ENCODE measurements at regions not wholly inside any gene's neighbourhood (a gene's known extent, or its start where the extent isn't known, plus 50 kb on each side); places are given as distances from the start of the nearest gene placed in this dataset.

- DNase-seq (ENCODE audit: low read depth in 3 of 3), result no peak
Observed at GRCh38 chr12:34344851-34345522, 322.7 kb downstream of the ALG10 start.

- DNase-seq (ENCODE audit: low read depth in 3 of 3), result no peak
Observed at GRCh38 chr12:34345801-34346200, 323.5 kb downstream of the ALG10 start.

DNA sequence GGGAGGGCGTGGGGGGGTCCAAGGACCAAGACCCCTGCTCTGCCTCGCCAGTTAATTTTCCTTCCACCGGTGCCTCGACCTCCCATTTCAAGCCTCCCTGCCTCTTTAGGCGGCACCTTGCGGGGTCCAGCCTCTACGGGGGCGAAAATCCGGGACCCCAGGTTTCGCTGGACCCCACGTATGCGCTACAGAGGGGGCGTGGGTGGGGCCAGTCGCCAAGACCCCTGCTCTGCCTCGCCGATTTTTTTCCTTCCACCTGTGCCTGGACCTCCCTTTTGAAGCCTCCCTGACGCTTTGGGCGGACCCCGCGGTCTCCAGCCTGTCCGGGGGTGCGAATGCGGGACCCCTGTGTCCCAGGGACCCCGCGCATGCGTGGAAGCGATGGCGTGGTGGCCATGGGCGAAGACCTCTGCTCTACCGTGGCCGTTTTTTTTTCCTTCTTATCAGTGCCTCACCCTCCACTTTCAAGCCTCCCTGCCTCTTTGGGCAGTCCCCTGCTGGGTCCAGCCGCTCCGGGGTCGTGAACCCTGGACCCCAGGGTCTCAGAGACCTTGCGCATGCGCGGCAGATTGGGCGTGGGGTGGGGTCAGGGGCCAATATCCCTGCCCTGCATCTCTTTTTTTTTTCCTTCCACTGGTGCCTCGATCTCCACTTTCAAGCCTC, 324.2 kb downstream of the ALG10 start:
- DNase-seq (ENCODE audit: low read depth in 3 of 3), result no peak

DNA sequence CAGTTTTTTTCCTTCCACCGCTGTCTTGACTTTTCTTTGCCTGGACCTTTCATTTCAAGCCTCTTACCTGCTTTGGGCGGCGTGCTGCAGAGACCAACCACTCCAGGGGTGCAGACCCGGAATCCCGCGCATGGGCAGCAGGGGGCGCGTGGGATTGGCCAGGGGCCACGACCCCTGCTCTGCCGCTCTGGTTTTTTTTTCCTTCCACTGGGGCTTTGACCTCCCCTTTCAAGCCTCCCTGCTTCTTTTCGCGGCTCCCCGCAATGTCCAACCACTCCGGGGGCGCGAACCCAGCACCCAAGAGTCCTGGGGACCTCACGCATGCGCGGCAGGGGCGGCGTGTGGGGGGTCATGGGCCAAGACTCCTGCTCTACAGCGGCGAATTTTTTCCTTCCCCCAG, 325.1 kb downstream of the ALG10 start:
- DNase-seq (ENCODE audit: low read depth in 3 of 3), result no peak

DNA sequence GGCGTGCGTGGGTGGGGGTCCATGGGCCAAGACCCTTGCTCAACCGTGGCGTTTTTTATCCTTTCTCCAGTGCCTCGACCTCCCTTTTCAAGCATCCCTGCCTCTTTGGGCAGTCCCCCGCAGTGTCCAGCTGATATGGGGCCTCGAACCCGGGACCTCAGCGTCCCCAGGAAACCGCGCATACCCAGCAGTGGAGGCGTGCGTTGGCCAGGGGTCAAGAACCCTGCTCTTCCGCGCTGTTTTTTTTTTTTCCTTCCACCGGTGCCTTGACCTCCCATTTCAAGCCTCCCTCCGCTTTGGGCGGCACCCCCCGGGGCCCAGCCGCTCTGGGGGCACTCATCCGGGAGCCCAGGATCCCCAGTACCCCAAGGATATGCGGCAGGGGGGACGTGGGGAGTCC, 325.8 kb downstream of the ALG10 start:
- no peak for DNase-seq (ENCODE audit: low read depth in 3 of 3)

DNA sequence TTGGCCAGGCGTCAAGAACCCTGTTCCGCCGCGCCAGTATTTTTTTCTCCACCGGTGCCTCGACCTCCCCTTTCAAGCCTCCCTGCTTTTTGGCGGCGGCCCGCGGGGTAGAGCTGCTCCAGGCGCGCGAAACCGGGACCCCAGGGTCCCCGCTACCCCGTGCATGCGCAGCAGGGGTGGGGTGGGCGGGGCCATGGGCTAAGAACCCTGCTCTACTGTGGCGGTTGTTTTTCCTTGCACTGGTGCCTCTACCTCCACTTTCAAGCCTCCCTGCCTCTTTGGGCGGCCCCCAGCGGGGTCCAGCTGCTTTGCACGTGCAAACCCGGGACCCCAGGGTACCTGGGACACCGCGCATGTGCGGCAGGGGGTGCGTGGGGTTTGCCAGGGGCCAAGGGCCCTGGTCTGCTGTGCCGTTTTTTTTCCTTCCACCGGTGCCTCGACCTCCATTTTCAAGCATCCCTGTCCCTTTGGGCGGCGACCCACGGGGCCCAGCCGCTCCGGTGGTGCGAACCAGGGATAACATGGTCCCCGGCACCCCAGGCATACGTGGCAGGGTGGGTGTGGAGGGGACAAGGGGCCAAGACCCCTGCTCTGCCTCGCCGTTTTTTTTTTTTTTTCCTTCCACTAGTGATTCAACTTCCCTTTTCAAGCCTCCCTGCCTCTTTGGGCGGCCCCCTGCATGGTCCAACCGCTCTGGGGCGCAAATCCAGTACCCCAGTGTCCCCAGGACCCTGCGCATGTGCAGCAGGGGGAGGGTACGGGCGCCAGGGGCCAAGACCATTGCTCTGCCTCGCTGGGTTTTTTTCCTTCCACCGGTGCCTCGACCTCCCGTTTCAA, 326.8 kb downstream of the ALG10 start:
- DNase-seq (ENCODE audit: low read depth in 3 of 3), result no peak

DNA sequence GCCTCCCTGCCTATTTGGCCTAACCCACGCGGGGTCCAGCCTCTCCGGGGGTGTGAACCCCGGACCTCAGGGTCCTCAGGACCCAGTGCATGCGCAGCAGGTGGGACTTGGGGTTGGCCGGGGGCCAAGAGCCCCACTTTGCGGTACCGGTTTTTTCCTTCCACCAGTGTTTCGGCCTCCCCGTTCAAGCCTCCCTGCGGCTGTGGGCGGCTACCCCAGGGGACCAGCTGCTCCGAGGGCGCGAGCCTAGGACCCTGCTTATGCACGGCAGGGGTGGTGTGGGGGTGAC, 327.3 kb downstream of the ALG10 start:
- DNase-seq (ENCODE audit: low read depth in 3 of 3), result no peak

- no peak for DNase-seq (ENCODE audit: low read depth in 3 of 3)
Observed at GRCh38 chr12:34350092-34351041, 328.1 kb downstream of the ALG10 start.

DNA sequence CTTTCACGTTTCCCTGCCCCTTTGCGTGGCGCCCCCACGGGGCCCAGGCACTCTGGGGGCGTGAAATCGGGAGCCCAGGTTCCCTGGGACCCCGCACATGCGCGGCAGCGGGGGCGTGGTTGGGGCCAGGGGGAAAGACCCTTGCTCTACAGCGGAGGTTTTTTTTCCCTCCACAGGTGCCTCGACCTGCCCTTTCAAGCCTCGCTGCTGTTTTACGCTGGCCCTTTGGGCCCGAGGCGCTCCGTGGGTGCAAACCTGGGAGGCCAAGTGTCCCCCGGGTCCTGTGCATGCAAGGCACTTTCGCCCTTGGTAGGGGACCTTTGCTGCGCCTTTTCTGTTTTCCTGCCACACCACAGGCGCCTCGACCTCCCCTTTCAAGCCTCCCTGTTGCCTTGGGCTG, 329.8 kb downstream of the ALG10 start:
- no peak for DNase-seq (ENCODE audit: low read depth in 3 of 3)

- DNase-seq (ENCODE audit: low read depth in 3 of 3), result no peak
Observed at GRCh38 chr12:34354239-34355200, 332.2 kb downstream of the ALG10 start.

- no peak for DNase-seq (ENCODE audit: low read depth in 3 of 3)
Observed at GRCh38 chr12:34356233-34356987, 334.1 kb downstream of the ALG10 start.

DNA sequence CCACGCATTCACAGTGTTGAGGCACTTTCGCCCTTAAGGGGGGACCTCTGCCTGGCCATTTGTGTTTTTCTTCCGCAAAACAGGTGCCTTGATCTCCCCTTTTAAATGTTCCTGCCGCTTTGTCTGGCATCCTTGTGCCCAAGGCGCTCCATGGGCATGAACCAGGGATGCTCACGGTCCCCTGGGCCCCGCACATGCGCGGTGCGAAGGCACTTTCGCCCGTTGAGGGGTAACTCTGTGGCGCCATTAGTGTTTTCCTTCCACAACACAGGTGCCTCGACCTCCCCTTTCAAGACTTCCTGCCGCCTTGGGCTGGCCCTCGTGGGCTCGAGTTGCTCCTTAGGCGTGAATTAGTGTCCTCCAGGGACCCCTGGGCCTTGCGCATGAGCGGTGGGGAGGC, 335.5 kb downstream of the ALG10 start:
- no peak for DNase-seq (ENCODE audit: low read depth in 3 of 3)

GRCh38 chr12:34358198-34358597, 335.9 kb downstream of the ALG10 start:
- DNase-seq (ENCODE audit: low read depth in 3 of 3), result no peak

DNA sequence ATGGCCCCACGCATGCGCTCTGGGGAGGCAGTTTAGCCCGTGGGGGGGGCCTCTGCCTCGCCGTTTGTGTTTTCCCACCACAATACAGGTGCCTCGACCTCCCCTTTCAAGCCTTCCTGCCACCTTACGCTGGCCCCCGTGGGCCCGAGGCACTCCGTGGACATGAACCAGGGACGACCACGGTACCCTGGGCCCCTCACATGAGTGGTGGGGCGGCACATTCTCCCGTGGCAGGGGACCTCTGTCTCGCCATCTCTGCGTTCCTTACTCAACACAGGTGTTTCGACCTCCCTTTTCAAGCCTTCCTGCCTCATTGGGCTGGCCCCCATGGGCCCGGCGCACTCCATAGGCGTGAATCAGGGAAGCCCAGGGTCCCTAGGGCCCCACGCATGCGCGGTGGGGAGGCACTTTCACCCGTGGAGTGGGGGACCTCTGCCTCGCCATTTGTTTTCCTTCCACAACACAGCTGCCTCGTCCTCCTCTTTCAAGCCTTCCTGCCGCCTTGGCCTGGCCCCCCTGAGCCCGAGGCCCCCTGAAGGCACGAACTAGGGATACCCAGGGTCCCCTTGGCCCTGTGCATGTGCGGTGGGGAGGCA, 339.5 kb downstream of the ALG10 start:
- no peak for DNase-seq (ENCODE audit: low read depth in 3 of 3)

DNA sequence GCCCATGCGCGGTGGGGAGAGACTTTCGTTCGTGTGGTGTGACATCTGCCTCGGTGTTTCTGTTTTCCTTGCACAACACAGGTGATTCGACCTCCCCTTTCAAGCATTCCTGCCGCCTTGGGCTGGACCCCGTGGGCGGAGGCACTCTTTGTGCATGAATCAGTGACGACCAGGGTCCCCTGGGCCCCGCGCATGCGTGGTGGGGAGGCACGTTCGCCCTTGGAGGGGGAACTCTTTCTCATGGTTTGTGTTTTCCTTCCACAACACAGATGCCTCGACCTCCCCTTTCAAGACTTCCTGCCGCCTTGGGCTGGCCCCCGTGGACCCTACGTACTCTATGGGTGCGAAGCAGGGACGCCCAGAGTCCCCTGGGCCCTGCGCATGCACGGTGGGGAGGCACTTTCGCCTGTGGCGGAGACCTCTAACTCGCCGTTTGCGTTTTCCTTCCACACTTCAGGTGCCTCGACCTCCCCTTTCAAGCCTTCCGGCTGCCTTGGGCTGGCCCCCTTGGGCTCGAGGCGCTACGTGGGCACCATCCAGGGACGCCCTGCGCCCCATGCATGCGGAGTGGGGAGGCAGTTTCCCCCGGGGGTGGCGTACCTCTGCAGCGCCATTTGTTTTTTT, 340.9 kb downstream of the ALG10 start:
- DNase-seq (ENCODE audit: low read depth in 3 of 3), result no peak

- no peak for DNase-seq (ENCODE audit: low read depth in 3 of 3)
Observed at GRCh38 chr12:34368079-34368478, 345.8 kb downstream of the ALG10 start.

- DNase-seq (ENCODE audit: low read depth in 3 of 3), result no peak
Observed at GRCh38 chr12:34371050-34371449, 348.8 kb downstream of the ALG10 start.

- no peak for DNase-seq (ENCODE audit: low read depth in 3 of 3)
Observed at GRCh38 chr12:34372003-34372402, 349.7 kb downstream of the ALG10 start.

DNA sequence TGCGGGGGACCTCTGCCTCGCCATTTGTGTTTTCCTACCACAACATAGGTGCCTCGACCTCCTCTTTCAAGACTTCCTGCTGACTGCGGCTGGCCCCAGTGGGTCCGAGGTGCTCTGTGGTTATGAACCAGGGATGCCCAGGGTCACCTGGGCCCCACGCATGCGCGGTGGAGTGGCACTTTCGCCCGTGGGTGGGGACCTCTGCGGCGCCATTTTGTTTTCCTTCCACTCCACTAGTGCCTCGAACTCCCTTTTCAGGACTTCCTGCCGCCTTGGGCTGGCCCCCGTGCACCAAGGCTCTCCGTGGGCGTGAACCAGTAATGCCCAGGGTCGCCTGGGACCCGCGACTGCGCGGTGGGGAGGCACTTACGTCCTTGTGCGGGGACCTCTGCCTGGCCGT, 351.6 kb downstream of the ALG10 start:
- DNase-seq (ENCODE audit: low read depth in 3 of 3), result no peak

Data from stimulated activated CD4-positive, alpha-beta T cell treated with anti-CD3 and anti-CD28 coated beads, TNF-alpha, amount 100 ng/mL, for 24 hours (primary cell).